Endothelial cell of umbilical vein (primary cell): ENCODE measurements at regions not wholly inside any gene's neighbourhood (a gene's known extent, or its start where the extent isn't known, plus 50 kb on each side); places are given as distances from the start of the nearest gene placed in this dataset.

Experiments used
- BruUV-seq: library from RNA; stranded (reverse); fragments of 400-500 nt; replicated peaks from 2 replicates; lab custom pipeline; 2021; lab: Mats Ljungman, UMichigan
- CTCF ChIA-PET: fragments of 300-600, 350-600 bp; sonication (Branson Sonifier 250); formaldehyde crosslinking; loops from one replicate; lab custom pipeline; 2021; ENCODE audit warnings: antibody characterized with exemption, inconsistent platforms; lab: Charles Lee
- POLR2A ChIA-PET: fragments of 300-600, 350-600 bp; sonication (Branson Sonifier 250); formaldehyde crosslinking; loops from one replicate; lab custom pipeline; 2021; ENCODE audit warnings: antibody characterized with exemption, inconsistent platforms; lab: Charles Lee
- DNase-seq: peaks from one replicate; pipeline ENCODE4 v3.0.0-alpha.2; 2011; ENCODE audit warnings: low read depth, low spot score
- FAIRE-seq: peaks from 2 replicates; lab custom pipeline; 2011; peaks lifted over from hg19 to GRCh38; lab: Jason Lieb, UNC
- H2AFZ ChIP-seq: 2 replicates; pipeline ENCODE4 v1.6.0; 2012; ENCODE audit warnings: low read depth, low read length, control low read depth, inconsistent platforms
- H3K27ac ChIP-seq: 2 replicates; pipeline ENCODE4 v1.5.1; 2011; ENCODE audit warnings: low read depth, mild to moderate bottlenecking, control low read depth, low read length, moderate library complexity; ENCODE audit not compliant: insufficient read depth
- H3K27me3 ChIP-seq, 2 experiments: 2 replicates each; pipeline versions ENCODE4 v1.6.0 to v1.6.1; 2011; ENCODE audit warnings: low read length in 2 of 2, mixed read lengths in 1 of 2; ENCODE audit not compliant: control insufficient read depth in 2 of 2, insufficient read depth in 2 of 2
- H3K36me3 ChIP-seq, 2 experiments: 2 replicates in 1 of 2; 3 replicates in 1 of 2; pipeline ENCODE4 v1.5.1; 2011; ENCODE audit warnings: low read length in 2 of 2, mild to moderate bottlenecking in 1 of 2, moderate library complexity in 1 of 2; ENCODE audit not compliant: control insufficient read depth in 2 of 2, insufficient read depth in 2 of 2; ENCODE audit errors: extremely low read depth in 1 of 2
- H3K4me1 ChIP-seq: 3 replicates; pipeline ENCODE4 v1.5.1; 2011; ENCODE audit warnings: mild to moderate bottlenecking, low read length; ENCODE audit not compliant: control insufficient read depth, insufficient read depth; ENCODE audit errors: extremely low read depth
- H3K4me2 ChIP-seq: 2 replicates; pipeline ENCODE4 v1.6.1; 2011; ENCODE audit warnings: low read length, control low read depth, mixed read lengths; ENCODE audit not compliant: insufficient read depth
- H3K4me3 ChIP-seq, 3 experiments: fragments of 200-600 bp in 1 of 3; sonication (generic), shearing (Covaris generic) in 1 of 3; replicated peaks in 1 of 3; 2 replicates each; pipeline ENCODE4 v1.5.1; 2011 to 2016; ENCODE audit warnings: control low read depth in 3 of 3, low read length in 3 of 3, mild to moderate bottlenecking in 2 of 3, inconsistent platforms in 1 of 3, low read depth in 1 of 3, moderate library complexity in 1 of 3; ENCODE audit not compliant: insufficient read depth in 1 of 3
- H3K79me2 ChIP-seq: 2 replicates; pipeline ENCODE4 v1.6.0; 2012; ENCODE audit warnings: low read length, inconsistent platforms; ENCODE audit not compliant: control insufficient read depth, insufficient read depth
- H3K9ac ChIP-seq: replicated peaks from 2 replicates; pipeline ENCODE3; 2011; ENCODE audit warnings: low read length, control low read depth; ENCODE audit not compliant: insufficient read depth; ENCODE audit errors: extremely low read depth
- H3K9me1 ChIP-seq: replicated peaks from 3 replicates; pipeline ENCODE4 v1.6.0; 2011; ENCODE audit warnings: mild to moderate bottlenecking, low read length; ENCODE audit not compliant: control insufficient read depth, insufficient read depth; ENCODE audit errors: extremely low read depth
- H3K9me3 ChIP-seq: replicated peaks from 2 replicates; pipeline ENCODE4 v1.5.1; 2012; ENCODE audit warnings: low read length, inconsistent platforms; ENCODE audit not compliant: control insufficient read depth, insufficient read depth
- H4K20me1 ChIP-seq: replicated peaks from 2 replicates; pipeline ENCODE3; 2011; ENCODE audit warnings: mild to moderate bottlenecking, low read length; ENCODE audit not compliant: control insufficient read depth, insufficient read depth; ENCODE audit errors: extremely low read depth
- CTCF ChIP-seq, 2 donors: IDR thresholded peaks; 1 replicate in 1 of 2; 2 replicates in 1 of 2; pipeline ENCODE4 v1.5.1; 2011; ENCODE audit warnings: low read length in 2 of 2, mild to moderate bottlenecking in 2 of 2, moderate library complexity in 2 of 2, control low read depth in 1 of 2, inconsistent platforms in 1 of 2, low read depth in 1 of 2; ENCODE audit not compliant: insufficient read depth in 1 of 2; ENCODE audit errors: extremely low read depth in 1 of 2
- EZH2 ChIP-seq: IDR thresholded peaks from 2 replicates; pipeline ENCODE4 v1.6.1; 2012; ENCODE audit warnings: borderline replicate concordance, low read depth, mild to moderate bottlenecking, moderate library complexity, low read length, inconsistent platforms; ENCODE audit not compliant: severe bottlenecking
- FOS ChIP-seq: IDR thresholded peaks from 2 replicates; pipeline ENCODE4 v1.6.1; 2011; ENCODE audit warnings: mild to moderate bottlenecking, low read length, moderate library complexity, borderline replicate concordance; ENCODE audit not compliant: insufficient read depth
- GATA2 ChIP-seq: IDR thresholded peaks from 2 replicates; pipeline ENCODE4 v1.7.0; 2011; ENCODE audit warnings: low read depth, mild to moderate bottlenecking, moderate library complexity, mixed read lengths, low read length; ENCODE audit not compliant: insufficient read length, insufficient read depth
- JUN ChIP-seq: IDR thresholded peaks from 2 replicates; pipeline ENCODE4 v1.6.1; 2011; ENCODE audit warnings: borderline replicate concordance, low read depth; ENCODE audit not compliant: insufficient read length, insufficient read depth
- MAX ChIP-seq: IDR thresholded peaks from 2 replicates; pipeline ENCODE4 v1.6.1; 2011; ENCODE audit not compliant: insufficient read depth, insufficient read length
- MYC ChIP-seq: IDR thresholded peaks from one replicate; pipeline ENCODE4 v1.6.1; 2011; ENCODE audit warnings: mild to moderate bottlenecking, low read depth, low read length
- POLR2A ChIP-seq: IDR thresholded peaks from 2 replicates; pipeline ENCODE4 v1.6.1; 2012; ENCODE audit warnings: low read depth, mild to moderate bottlenecking, control low read depth, low read length
- POLR2AphosphoS5 ChIP-seq: IDR thresholded peaks from 2 replicates; pipeline ENCODE4 v1.6.1; 2012; ENCODE audit warnings: low read depth, mild to moderate bottlenecking, control low read depth, low read length, moderate library complexity; ENCODE audit not compliant: insufficient read depth
- dilution Hi-C: fragments of 300-500 bp; cut with MboI; formaldehyde crosslinking; loops from one replicate; pipeline ENCODE4 v1.15.0; 2019; ENCODE audit warnings: low sequenced_read_pairs; ENCODE audit not compliant: extremely low pct_ligation_motif_present
- intact Hi-C: fragments of 100-400 bp; cut with micrococcal nuclease; formaldehyde crosslinking; loops from one replicate; pipeline ENCODE4 v1.10.0; 2022

DNA sequence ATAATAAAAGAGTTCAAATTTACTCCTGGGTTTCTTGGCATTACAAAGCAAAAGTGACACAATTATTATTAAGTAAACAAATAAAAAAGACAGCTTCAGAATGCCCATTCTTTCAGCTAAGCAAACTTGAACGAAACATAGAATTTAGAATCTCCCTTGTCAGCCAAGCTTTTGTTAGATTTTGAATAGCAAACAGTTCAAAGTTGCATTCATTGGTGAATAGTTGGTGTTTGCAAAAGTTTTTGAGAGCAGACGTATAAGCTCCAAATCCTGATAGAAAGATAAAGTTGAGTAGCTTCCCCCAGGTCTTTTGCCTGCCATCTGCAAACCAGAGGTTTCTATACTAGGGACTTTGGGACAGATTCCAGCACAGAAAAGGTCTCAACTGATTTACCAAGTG lies 434.3 kb upstream of the TNP1 start:
- FAIRE-seq, result no peak
- Histone ChIP-seq H3K36me3 (no peaks in the 10 kb centered on the region), H3K9ac (no peak overlapping the region), H3K9me1 (no peaks in the 10 kb centered on the region), H4K20me1 (no peaks in the 10 kb centered on the region), H3K9me3 (no peaks in the 10 kb centered on the region), H3K4me1 (no peaks in the 10 kb centered on the region), H3K79me2 (no peaks in the 10 kb centered on the region), H3K4me2 (no peak overlapping the region), H3K27ac (no peak overlapping the region), H3K27me3 (no peaks in the 10 kb centered on the region), H2AFZ (no peak overlapping the region), H3K4me3 (no peak overlapping the region)
- ChIA-PET POLR2A (no interaction called here), CTCF (interaction anchor here (1.0 to 1.2 kb wide), 3 partner anchors 15 to 128 kb away, joined by 3 to 5 read pairs (median 3); no protein-coding TSS in a partner anchor)
- dilution Hi-C loops (no loop called here), intact Hi-C loops (no loop called here)
- no peak for TF ChIP-seq FOS
- TF ChIP-seq JUN, result no peak
- TF ChIP-seq POLR2AphosphoS5, result no peak
- TF ChIP-seq MAX, result no peak
- TF ChIP-seq GATA2, result no peak
- TF ChIP-seq EZH2, result no peak
- TF ChIP-seq POLR2A, result no peak
- no peak for DNase-seq
- BruUV-seq, result no TSS peak

GRCh38 chr2:217293607-217294006 lies 433.7 kb upstream of the TNP1 start:
- H3K27ac ChIP-seq, result no peak overlapping the region
- no peaks in the 10 kb centered on the region for H3K9me1 ChIP-seq
- no peak for TF ChIP-seq MAX
- no peak for TF ChIP-seq JUN
- no peak for TF ChIP-seq POLR2A
- no peak for TF ChIP-seq GATA2
- no peak for TF ChIP-seq FOS
- TF ChIP-seq EZH2, result no peak
- no peak for TF ChIP-seq CTCF (IDR thresholded peaks at IDR 0.05; ENCODE audit: extremely low read depth in 1 of 2, insufficient read depth in 1 of 2, low read depth in 1 of 2, low read length in 2 of 2)
- no peak for TF ChIP-seq POLR2AphosphoS5
- TF ChIP-seq MYC, result no peak
- H3K4me2 ChIP-seq, result no peak overlapping the region
- H3K4me1 ChIP-seq, result no peaks in the 10 kb centered on the region
- no peak overlapping the region for H3K4me3 ChIP-seq
- dilution Hi-C loops, result no loop called here
- BruUV-seq, result no TSS peak
- no peaks in the 10 kb centered on the region for H3K36me3 ChIP-seq
- DNase-seq (no peak), FAIRE-seq (no peak)
- no peaks in the 10 kb centered on the region for H3K9me3 ChIP-seq
- intact Hi-C loops, result no loop called here
- no peaks in the 10 kb centered on the region for H4K20me1 ChIP-seq
- H3K9ac ChIP-seq, result no peak overlapping the region
- H3K79me2 ChIP-seq, result no peaks in the 10 kb centered on the region
- no peaks in the 10 kb centered on the region for H3K27me3 ChIP-seq
- CTCF ChIA-PET, result interaction anchor here (1.0 to 1.2 kb wide), 2 partner anchors 14 to 127 kb away, joined by 3 to 5 read pairs; no protein-coding TSS in a partner anchor
- H2AFZ ChIP-seq, result no peak overlapping the region
- POLR2A ChIA-PET, result no interaction called here
